Thyroid gland (tissue), 4 donors: ENCODE measurements at regions not wholly inside any gene's neighbourhood (a gene's known extent, or its start where the extent isn't known, plus 50 kb on each side); places are given as distances from the start of the nearest gene placed in this dataset.

Experiments used
- DNase-seq, 2 donors: peaks; one replicate each; pipeline ENCODE4 v3.0.0-alpha.2; 2019
- H3K27ac ChIP-seq, 3 donors: fragments of 200-600 bp; sonication (generic); 1 replicate in 2 of 3; 2 replicates in 1 of 3; pipeline ENCODE4 v1.5.1; 2016 to 2019; ENCODE audit warnings: mild to moderate bottlenecking in 1 of 3, moderate library complexity in 1 of 3
- H3K27me3 ChIP-seq: fragments of 200-600 bp; sonication (generic); one replicate; pipeline ENCODE4 v1.5.1; 2019
- H3K36me3 ChIP-seq, 2 donors: fragments of 200-600 bp; sonication (generic); one replicate each; pipeline ENCODE4 v1.5.1; 2016 to 2019
- H3K4me1 ChIP-seq, 2 donors: fragments of 200-600 bp; sonication (generic); one replicate each; pipeline ENCODE4 v1.5.1; 2017 to 2019
- H3K4me3 ChIP-seq, 3 donors: fragments of 200-600 bp; sonication (generic); replicated peaks in 1 of 3; 1 replicate in 2 of 3; 2 replicates in 1 of 3; pipeline ENCODE4 v1.5.1; 2016; ENCODE audit warnings: mild to moderate bottlenecking in 1 of 3
- H3K9me3 ChIP-seq: fragments of 200-600 bp; sonication (generic); one replicate; pipeline ENCODE4 v1.5.1; 2017
- POLR2A ChIP-seq, 2 donors: fragments of 450-650 bp; IDR thresholded peaks; one replicate each; pipeline ENCODE4 v1.6.1; 2017; ENCODE audit warnings: antibody characterized with exemption in 2 of 2, mild to moderate bottlenecking in 2 of 2, moderate library complexity in 1 of 2
- WGBS, 2 donors: methylation state at CpG; one replicate each; pipeline ENCODE4 v1.1.5; 2017; 5-methylcytosine and 5-hydroxymethylcytosine counted together
- intact Hi-C: fragments of 100-400 bp; cut with DNase I; formaldehyde crosslinking; loops from one replicate; pipeline ENCODE4 v1.15.1; 2023
- TF ChIP-seq, protein P1 (sequence below), 6 experiments: fragments of 200-600 bp in 3 of 6; fragments of 450-650 bp in 3 of 6; sonication (generic) in 3 of 6; IDR thresholded peaks; one replicate each; pipeline ENCODE4 v1.5.1; 2016 to 2019; ENCODE audit warnings: antibody characterized with exemption in 6 of 6, mild to moderate bottlenecking in 2 of 6, inconsistent platforms in 1 of 6, moderate library complexity in 1 of 6

DNA sequence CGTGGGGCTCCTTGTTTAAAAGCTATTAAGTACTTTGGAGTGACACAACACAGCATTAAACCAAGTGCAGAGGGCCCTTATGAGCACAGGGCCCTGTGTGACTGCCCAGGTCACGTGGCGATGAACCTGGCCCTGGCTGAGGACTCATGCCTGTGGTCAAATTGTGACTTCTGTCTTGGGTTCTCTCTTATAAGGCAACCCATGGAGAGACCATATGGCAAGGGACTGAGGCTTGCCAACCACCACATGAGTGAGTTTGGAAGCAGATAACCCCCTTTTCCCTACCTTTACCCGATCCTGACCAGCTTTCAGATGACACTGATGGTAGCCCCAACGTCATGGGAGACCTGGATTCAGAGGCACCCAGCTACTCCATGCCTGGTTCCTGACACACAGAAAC is 140.5 kb downstream of the ZBTB18 start:
- H3K27me3 ChIP-seq: no peaks in the 10 kb centered on the region
- no peaks in the 10 kb centered on the region for H3K36me3 ChIP-seq
- H3K27ac ChIP-seq: no peak overlapping the region
- no peak for DNase-seq
- H3K4me1 ChIP-seq: no peaks in the 10 kb centered on the region
- no peak overlapping the region for H3K4me3 ChIP-seq
- TF ChIP-seq, protein P1, sequence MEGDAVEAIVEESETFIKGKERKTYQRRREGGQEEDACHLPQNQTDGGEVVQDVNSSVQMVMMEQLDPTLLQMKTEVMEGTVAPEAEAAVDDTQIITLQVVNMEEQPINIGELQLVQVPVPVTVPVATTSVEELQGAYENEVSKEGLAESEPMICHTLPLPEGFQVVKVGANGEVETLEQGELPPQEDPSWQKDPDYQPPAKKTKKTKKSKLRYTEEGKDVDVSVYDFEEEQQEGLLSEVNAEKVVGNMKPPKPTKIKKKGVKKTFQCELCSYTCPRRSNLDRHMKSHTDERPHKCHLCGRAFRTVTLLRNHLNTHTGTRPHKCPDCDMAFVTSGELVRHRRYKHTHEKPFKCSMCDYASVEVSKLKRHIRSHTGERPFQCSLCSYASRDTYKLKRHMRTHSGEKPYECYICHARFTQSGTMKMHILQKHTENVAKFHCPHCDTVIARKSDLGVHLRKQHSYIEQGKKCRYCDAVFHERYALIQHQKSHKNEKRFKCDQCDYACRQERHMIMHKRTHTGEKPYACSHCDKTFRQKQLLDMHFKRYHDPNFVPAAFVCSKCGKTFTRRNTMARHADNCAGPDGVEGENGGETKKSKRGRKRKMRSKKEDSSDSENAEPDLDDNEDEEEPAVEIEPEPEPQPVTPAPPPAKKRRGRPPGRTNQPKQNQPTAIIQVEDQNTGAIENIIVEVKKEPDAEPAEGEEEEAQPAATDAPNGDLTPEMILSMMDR (IDR thresholded peaks at IDR 0.05): no peak
- TF ChIP-seq POLR2A (IDR thresholded peaks at IDR 0.05): no peak
- H3K9me3 ChIP-seq: no peaks in the 10 kb centered on the region
- 82 to 86% methylated on average over 5 of the region's 5 CpGs for WGBS, 2 donors
- intact Hi-C loops: no loop called here

DNA sequence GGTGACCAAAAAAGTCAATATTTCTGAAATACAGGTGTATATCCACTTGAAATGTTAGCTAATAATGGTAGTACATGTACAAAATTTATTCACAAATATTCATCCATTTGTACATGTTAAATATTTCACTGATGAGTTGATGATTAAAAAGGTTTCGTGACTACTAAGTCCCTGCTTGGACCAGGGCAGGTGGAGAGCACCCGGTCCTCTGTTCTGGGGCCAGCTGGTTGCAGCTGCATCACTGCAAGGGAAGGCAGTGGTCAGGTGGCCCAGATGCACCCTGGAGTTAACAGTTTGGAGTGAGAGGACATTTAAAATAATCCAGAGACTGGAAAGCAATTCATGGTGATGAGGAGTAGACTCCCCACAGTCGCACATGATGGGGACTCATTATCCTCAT is 141.2 kb downstream of the ZBTB18 start:
- WGBS, 2 donors: 85 to 89% methylated on average over 3 of the region's 3 CpGs
- Histone ChIP-seq H3K27ac (no peak overlapping the region), H3K4me3 (no peak overlapping the region), H3K27me3 (no peaks in the 10 kb centered on the region), H3K9me3 (no peaks in the 10 kb centered on the region), H3K36me3 (no peaks in the 10 kb centered on the region), H3K4me1 (no peaks in the 10 kb centered on the region)
- no peak for DNase-seq
- intact Hi-C loops: no loop called here
- TF ChIP-seq, protein P1 (IDR thresholded peaks at IDR 0.05): no peak
- no peak for TF ChIP-seq POLR2A (IDR thresholded peaks at IDR 0.05)

DNA sequence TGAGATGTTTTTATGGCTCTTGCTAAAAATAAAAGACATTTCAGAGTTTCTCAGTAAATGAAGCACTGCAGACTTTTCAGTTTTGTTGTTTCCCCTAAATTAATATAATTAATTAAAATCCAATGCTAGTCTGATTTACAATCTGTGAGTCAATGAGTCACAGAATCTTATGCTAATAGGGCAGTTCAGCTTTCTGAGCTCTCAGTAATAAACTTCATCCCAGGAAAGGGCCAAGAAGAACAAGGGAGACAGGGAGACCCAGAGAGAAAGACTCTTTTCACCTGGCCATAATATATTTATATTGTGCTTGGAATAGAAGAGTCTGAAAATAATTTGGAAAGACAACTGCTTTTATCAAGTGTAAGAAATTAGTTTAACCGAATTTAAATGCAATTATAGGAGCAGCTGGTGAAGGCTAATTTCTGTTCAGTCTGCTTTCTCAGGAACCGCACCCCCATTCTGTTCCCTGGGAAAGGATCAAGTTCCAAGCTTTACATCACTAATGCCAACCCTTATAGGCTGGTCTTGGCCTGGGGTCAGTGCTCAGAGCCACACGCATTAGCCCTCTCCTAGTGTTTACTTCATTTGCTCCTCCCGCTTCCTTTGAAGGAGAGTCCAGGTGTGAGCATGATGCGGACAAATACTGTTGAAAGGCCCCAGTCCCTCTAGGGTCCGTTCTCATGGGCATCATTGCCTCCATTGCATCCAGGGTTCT is 145.6 kb downstream of the ZBTB18 start:
- Histone ChIP-seq H3K4me1 (no peaks in the 10 kb centered on the region), H3K27me3 (no peaks in the 10 kb centered on the region), H3K36me3 (no peaks in the 10 kb centered on the region), H3K9me3 (no peaks in the 10 kb centered on the region), H3K4me3 (no peak overlapping the region), H3K27ac (no peak overlapping the region)
- no peak for DNase-seq
- 82 to 86% methylated on average over 6 of the region's 6 CpGs for WGBS, 2 donors
- intact Hi-C loops: no loop called here
- no peak for TF ChIP-seq POLR2A (IDR thresholded peaks at IDR 0.05)
- TF ChIP-seq, protein P1 (IDR thresholded peaks at IDR 0.05): no peak

DNA sequence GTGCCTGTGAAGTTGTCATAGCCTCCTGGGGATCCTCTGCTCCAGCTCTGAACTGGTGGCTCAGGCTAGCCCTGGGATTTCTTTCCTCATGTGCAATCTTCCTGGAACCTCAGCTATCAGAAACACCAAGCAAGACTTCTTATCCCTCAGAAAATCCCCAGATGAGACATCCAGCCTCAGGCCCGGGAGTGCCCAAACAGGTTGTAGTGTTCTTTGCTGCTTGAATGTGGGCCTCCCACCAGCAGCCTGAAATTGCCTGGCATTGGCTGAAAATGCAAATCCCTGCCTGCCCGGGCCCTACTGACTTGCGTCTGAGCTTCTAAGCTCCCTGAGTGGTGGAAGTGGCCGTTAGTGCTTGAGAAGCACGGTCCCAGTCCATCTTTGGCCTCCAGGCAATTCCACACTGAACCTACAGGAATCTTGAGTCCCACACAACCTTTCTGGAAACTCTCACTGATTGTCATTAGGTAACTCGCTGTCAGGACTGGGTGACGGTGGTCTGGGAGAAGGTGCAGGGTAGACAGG is 146.8 kb downstream of the ZBTB18 start:
- Histone ChIP-seq H3K4me1 (no peaks in the 10 kb centered on the region), H3K27ac (no peak overlapping the region), H3K4me3 (no peak overlapping the region), H3K9me3 (no peaks in the 10 kb centered on the region), H3K36me3 (no peaks in the 10 kb centered on the region), H3K27me3 (no peaks in the 10 kb centered on the region)
- DNase-seq: no peak
- intact Hi-C loops: no loop called here
- 78 to 81% methylated on average over 7 of the region's 7 CpGs for WGBS, 2 donors
- no peak for TF ChIP-seq POLR2A (IDR thresholded peaks at IDR 0.05)
- TF ChIP-seq, protein P1 (IDR thresholded peaks at IDR 0.05): no peak

DNA sequence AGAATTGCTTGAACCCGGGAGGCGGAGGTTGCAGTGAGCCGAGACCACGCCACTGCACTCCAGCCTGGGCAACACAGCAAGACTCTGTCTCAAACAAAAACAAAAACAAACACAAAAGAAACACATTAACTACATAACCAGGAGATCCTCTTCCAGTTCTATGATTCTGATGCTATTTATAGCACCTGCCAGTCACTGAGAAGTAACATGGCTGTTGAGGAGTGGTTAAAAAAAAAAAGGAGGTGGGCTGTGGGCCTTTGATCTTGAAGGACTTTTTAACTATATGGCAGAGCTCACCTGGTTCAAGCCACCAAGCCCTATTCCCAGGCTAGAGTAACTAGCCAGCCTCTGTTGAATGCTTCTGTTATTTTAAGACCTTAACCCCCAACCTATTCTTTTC is 148.8 kb downstream of the ZBTB18 start:
- WGBS, 2 donors: 89 to 97% methylated on average over 4 of the region's 4 CpGs
- Histone ChIP-seq H3K9me3 (no peaks in the 10 kb centered on the region), H3K27ac (no peak overlapping the region), H3K4me1 (no peaks in the 10 kb centered on the region), H3K27me3 (no peaks in the 10 kb centered on the region), H3K4me3 (no peak overlapping the region), H3K36me3 (no peaks in the 10 kb centered on the region)
- no peak for DNase-seq
- no peak for TF ChIP-seq POLR2A (IDR thresholded peaks at IDR 0.05)
- intact Hi-C loops: no loop called here
